Bronchial epithelial cell (primary cell): ENCODE measurements at regions not wholly inside any gene's neighbourhood (a gene's known extent, or its start where the extent isn't known, plus 50 kb on each side); places are given as distances from the start of the nearest gene placed in this dataset.

Source experiments
- DNase-seq: peaks from one replicate; pipeline ENCODE4 v3.0.0-alpha.2; 2010; ENCODE audit warnings: low read depth
- FAIRE-seq: peaks from 2 replicates; lab custom pipeline; 2011; peaks lifted over from hg19 to GRCh38; lab: Jason Lieb, UNC
- H3K27me3 ChIP-seq: 2 replicates; pipeline ENCODE4 v1.5.1; 2011; ENCODE audit warnings: low read length; ENCODE audit not compliant: control insufficient read depth, insufficient read depth
- H3K36me3 ChIP-seq: 2 replicates; pipeline ENCODE4 v1.5.1; 2011; ENCODE audit warnings: low read length; ENCODE audit not compliant: control insufficient read depth, insufficient read depth
- H3K4me3 ChIP-seq: 2 replicates; pipeline ENCODE4 v1.5.1; 2011; ENCODE audit warnings: mild to moderate bottlenecking, low read depth, low read length, control low read depth
- TF ChIP-seq, protein P1 (sequence below): IDR thresholded peaks from 2 replicates; pipeline ENCODE4 v1.5.1; 2011; ENCODE audit warnings: mild to moderate bottlenecking, moderate library complexity, low read length, control low read depth, inconsistent platforms; ENCODE audit not compliant: insufficient read depth, severe bottlenecking

DNA sequence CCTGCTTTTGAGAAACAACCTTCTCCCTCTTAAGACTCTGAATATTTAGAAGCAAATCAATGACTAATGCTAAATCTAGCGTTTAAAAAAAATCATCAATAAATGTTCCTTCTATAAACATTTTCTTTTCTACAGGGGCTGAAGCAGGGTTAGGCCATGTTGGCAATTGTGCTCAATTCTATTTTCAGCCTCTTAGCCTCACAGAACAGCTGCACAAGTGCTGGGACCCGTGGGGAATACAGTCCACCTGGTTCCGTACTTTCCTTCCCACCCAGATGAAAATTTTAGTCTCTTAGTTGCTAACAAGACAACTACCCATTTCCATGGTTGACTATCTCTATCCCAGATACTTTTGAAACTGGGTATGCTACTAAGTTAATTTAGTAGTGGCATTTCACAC lies 138.6 kb downstream of the RPS12 start:
- no peaks in the 10 kb centered on the region for H3K36me3 ChIP-seq
- FAIRE-seq (no peak), DNase-seq (no peak)
- no peak overlapping the region for H3K4me3 ChIP-seq
- peaks cover 8% of the 10 kb centered on the region for H3K27me3 ChIP-seq
- TF ChIP-seq, protein P1, sequence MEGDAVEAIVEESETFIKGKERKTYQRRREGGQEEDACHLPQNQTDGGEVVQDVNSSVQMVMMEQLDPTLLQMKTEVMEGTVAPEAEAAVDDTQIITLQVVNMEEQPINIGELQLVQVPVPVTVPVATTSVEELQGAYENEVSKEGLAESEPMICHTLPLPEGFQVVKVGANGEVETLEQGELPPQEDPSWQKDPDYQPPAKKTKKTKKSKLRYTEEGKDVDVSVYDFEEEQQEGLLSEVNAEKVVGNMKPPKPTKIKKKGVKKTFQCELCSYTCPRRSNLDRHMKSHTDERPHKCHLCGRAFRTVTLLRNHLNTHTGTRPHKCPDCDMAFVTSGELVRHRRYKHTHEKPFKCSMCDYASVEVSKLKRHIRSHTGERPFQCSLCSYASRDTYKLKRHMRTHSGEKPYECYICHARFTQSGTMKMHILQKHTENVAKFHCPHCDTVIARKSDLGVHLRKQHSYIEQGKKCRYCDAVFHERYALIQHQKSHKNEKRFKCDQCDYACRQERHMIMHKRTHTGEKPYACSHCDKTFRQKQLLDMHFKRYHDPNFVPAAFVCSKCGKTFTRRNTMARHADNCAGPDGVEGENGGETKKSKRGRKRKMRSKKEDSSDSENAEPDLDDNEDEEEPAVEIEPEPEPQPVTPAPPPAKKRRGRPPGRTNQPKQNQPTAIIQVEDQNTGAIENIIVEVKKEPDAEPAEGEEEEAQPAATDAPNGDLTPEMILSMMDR, result no peak

DNA sequence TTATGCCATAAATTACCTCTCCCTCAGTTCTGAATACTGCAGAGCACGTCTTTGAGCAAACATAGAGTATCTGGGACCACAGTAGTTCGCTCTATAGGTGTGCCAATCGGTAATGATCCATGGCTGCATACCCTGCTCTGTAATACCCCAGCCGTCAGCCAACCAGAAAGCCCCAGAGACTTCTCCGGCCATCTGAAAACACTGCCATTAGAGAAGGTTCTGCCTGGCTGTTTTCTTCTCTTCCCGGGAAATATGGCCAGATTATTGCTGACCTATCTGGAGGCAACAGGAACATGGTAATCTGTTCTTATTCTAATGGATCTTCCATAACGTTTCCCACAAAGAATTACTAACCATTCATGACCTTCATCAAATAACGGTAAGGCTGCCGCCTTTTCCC lies 139.9 kb downstream of the RPS12 start:
- TF ChIP-seq, protein P1, result no peak
- H3K4me3 ChIP-seq, result no peak overlapping the region
- DNase-seq (no peak), FAIRE-seq (no peak)
- peaks cover 6% of the 10 kb centered on the region for H3K27me3 ChIP-seq
- H3K36me3 ChIP-seq, result no peaks in the 10 kb centered on the region

DNA sequence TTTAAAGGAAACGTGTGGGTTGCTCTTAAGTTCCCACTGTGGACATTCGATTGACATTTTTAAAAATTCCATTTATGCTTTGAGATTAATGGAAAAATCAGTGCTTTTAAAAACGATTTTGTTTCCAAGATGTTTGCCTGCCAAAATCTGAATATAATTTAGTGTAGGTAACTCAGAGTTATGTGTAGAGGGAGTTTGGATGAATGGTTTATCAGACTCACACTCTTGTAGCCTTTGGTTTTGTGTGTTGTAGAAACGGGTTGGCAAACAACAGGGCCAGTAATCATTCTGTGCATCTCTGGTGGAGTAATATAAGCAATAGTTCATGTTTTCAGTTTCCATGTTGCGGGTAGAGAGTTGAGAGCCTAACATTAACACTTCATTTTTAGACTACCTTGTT lies 140.6 kb downstream of the RPS12 start:
- peaks cover 6% of the 10 kb centered on the region for H3K27me3 ChIP-seq
- TF ChIP-seq, protein P1, result no peak
- FAIRE-seq, result no peak

GRCh38 chr6:132959639-132960326 lies 145.4 kb downstream of the RPS12 start:
- no peak for FAIRE-seq
- DNase-seq, result no peak
- Histone ChIP-seq H3K36me3 (no peaks in the 10 kb centered on the region), H3K4me3 (no peak overlapping the region), H3K27me3 (peaks cover 4% of the 10 kb centered on the region)
- TF ChIP-seq, protein P1, result no peak

More for the DNA sequence above, 140.6 kb downstream of the RPS12 start:
- Histone ChIP-seq H3K4me3 (no peak overlapping the region), H3K36me3 (no peaks in the 10 kb centered on the region)
- no peak for DNase-seq

GRCh38 chr6:132960720-132961119 lies 146.4 kb downstream of the RPS12 start:
- Histone ChIP-seq H3K4me3 (no peak overlapping the region), H3K27me3 (peaks cover 4% of the 10 kb centered on the region), H3K36me3 (no peaks in the 10 kb centered on the region)
- peak; percentile 47 for DNase-seq
- no peak for FAIRE-seq
- TF ChIP-seq, protein P1, result no peak

DNA sequence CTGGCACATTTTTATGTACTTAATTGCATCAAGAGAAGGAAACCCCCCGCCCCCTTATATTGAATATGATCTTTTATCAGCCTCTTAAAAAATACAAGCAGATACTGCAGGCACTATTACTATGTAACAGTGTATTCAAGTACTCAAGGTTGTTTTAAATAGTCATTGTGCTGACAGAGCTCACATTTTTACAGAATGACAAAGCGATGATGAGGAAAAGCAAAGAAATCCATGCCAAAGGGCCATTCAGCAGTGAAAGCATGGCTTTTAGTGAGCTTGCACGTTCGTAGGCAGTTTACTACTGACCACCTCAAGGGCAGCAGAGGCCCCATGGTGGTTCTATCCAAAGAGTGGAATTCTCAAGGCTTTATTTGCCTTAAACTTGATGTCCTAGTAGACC lies 146.8 kb downstream of the RPS12 start:
- no peaks in the 10 kb centered on the region for H3K36me3 ChIP-seq
- no peak overlapping the region for H3K4me3 ChIP-seq
- TF ChIP-seq, protein P1, result no peak
- DNase-seq (peak; percentile 87), FAIRE-seq (no peak)
- peaks cover 3% of the 10 kb centered on the region for H3K27me3 ChIP-seq
